Neural cell (in vitro differentiated cells): ENCODE measurements at regions not wholly inside any gene's neighbourhood (a gene's known extent, or its start where the extent isn't known, plus 50 kb on each side); places are given as distances from the start of the nearest gene placed in this dataset.

Experiments
- CTCF ChIP-seq: fragments of 450-650 bp; IDR thresholded peaks from 2 replicates; pipeline ENCODE4 v1.5.1; 2014; ENCODE audit warnings: antibody characterized with exemption, mild to moderate bottlenecking, moderate library complexity; ENCODE audit not compliant: poor library complexity, severe bottlenecking
- MXI1 ChIP-seq: fragments of 450-650 bp; conservative IDR thresholded peaks from 2 replicates; pipeline ENCODE4 v1.6.1; 2014; ENCODE audit warnings: antibody characterized with exemption, mild to moderate bottlenecking; ENCODE audit not compliant: poor library complexity, severe bottlenecking
- POLR2AphosphoS5 ChIP-seq: IDR thresholded peaks from 2 replicates; pipeline ENCODE4 v1.6.1; 2012
- RAD21 ChIP-seq: fragments of 450-650 bp; conservative IDR thresholded peaks from 2 replicates; pipeline ENCODE4 v1.6.1; 2014; ENCODE audit warnings: antibody characterized with exemption, mild to moderate bottlenecking, moderate library complexity
- TAF1 ChIP-seq: IDR thresholded peaks from 2 replicates; pipeline ENCODE4 v1.6.1; 2012; ENCODE audit warnings: low read depth

GRCh38 chr4:27178061-27178460 lies 317.4 kb downstream of the STIM2 start:
- TF ChIP-seq POLR2AphosphoS5 (no peak), TAF1 (no peak), CTCF (no peak), RAD21 (no peak), MXI1 (no peak)
